HG02571 (cell line): ENCODE measurements at regions not wholly inside any gene's neighbourhood (a gene's known extent, or its start where the extent isn't known, plus 50 kb on each side); places are given as distances from the start of the nearest gene placed in this dataset.

Experiments
- ATAC-seq: cut with Tn5 transposase; IDR thresholded peaks from one replicate; pipeline ENCODE4 v1.9.1; 2021; ENCODE audit warnings: mild to moderate bottlenecking, moderate library complexity; ENCODE audit not compliant: unreplicated experiment

- ATAC-seq = no peak
These were observed 126.4 kb upstream of the GADD45A start for GRCh38 chr1:67558449-67559193.

- no peak for ATAC-seq
These were observed 125.7 kb upstream of the GADD45A start for GRCh38 chr1:67559222-67559700.

DNA sequence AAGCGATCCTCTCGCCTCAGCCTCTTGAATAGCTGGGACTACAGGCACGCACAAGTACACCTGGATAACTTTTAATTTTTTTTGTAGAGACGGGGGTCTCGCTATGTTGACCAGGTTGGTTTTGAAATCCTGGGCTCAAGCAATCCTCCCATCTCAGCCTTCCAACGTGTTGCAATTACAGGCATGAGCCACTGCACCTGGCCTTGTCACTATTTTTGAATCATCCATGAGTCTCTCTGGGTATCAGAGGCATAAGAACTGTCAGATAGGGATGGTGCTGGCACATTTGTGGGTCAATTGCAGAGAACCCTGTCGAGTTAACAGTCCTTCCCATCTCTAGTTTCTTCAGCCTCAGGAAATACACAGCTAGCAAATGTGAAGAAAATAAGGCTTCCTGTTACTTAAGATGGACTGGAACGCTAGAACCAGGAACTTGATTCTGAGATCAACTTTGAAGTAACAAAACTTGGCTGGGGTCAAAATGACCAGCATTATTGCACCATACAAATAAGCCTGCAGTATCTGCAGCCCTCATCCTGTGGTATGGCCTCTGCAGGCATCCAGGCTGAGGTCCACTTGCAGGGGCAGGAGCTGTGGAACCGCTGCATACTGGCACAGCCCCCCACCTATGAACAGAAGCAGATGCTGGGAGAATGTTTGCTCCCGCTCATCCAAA, 124.3 kb upstream of the GADD45A start:
- ATAC-seq = no peak

- ATAC-seq = peak; percentile 84
These were observed 123.3 kb upstream of the GADD45A start for GRCh38 chr1:67561704-67562113.

DNA sequence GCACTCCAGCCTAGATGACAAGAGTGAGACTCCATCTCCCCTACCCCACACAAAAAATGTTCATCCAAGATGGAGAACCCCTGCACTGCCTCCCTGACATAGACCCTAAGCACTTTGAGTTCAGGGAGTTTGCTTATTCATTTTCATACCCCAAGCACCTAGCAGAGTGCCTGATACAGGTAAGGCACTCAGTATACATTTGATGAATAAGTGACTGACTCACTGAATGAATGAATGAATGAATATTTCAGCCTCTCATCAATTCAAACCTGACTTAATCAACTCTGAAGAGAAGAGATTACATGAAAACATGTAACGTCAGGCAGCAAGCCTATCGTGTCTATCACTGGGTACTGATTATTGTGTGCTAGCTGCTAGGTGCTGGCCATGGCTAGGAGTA, 121.3 kb upstream of the GADD45A start:
- no peak for ATAC-seq

- ATAC-seq = no peak
These were observed 120.8 kb upstream of the GADD45A start for GRCh38 chr1:67564193-67564592.

DNA sequence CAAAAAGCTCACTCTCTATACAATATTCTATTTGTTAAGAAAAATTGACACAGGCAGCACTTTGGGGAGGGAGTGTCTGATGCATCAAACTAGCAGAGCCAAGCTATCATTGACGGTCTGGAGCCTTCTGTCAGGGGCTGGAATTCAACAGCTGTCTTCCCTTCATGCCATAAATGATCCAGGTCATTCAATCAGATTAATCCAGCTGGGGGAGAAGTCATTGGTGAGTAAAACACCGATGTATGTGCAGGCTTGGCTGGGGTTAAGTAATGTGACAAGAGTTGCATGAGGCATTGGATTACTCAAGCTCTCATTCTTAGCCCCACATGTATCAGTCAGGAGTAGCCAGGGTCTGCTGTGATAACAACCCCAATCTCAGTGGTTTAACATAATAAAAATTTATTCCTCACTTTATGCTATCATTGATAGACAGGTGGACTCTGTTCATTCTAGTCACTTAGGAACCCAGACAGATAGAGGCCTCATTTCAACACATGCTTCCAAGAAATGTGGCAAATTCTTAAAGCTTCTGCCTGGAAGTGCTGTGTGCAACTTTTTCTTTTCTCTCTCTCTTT, 118.1 kb upstream of the GADD45A start:
- ATAC-seq = no peak

DNA sequence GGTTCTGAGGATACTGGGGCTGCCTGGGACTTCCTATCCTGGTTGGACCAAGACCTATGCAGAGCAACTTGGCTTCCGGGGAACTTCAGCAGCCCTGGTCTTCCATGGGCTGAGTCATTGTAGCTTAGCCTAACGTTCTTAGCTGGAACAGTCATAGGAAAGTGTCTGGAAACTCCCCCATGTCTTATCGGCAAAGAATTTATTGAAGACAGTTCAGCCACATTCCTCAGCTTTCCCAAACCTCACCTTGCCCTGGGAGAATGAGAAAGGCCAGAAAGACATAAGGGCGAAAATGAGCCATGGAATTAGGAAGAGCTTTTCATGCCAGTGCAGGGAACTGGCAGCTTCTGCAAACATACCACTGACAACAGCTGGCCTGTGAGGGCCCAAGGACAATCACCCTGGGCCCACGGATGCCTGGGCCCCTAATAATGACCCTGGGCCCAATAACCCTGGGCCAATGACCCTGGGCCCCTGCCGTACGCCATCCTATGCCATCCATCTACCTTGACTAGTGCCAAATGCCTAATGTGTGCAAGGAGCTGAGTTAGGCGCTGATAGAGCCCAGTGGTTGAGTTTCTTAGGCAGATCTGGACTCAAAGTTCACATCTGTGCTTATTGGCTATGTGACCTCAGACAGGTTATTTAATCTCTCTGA, 114.4 kb upstream of the GADD45A start:
- ATAC-seq = no peak

DNA sequence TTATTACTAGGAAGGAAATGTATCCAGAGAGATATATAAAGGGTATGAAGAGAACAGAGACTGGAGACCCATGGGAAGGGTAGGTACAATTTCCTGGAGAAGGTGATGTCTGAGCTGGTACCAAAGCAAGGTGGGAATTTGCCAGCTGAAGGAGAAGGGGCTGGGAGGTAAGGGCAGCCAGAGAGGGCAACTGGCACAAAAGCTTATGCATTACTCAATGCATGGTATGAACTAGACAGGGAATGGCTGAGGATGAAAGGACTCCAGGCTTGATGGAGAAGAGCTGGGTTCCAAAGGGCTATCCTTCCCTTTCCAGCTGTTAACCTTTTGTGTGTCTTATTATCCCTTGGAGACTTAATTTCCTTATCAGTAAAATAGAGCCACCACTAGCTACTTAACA, 113.6 kb upstream of the GADD45A start:
- ATAC-seq = no peak

- ATAC-seq = no peak
These were observed 113.0 kb upstream of the GADD45A start for GRCh38 chr1:67571901-67572593.

DNA sequence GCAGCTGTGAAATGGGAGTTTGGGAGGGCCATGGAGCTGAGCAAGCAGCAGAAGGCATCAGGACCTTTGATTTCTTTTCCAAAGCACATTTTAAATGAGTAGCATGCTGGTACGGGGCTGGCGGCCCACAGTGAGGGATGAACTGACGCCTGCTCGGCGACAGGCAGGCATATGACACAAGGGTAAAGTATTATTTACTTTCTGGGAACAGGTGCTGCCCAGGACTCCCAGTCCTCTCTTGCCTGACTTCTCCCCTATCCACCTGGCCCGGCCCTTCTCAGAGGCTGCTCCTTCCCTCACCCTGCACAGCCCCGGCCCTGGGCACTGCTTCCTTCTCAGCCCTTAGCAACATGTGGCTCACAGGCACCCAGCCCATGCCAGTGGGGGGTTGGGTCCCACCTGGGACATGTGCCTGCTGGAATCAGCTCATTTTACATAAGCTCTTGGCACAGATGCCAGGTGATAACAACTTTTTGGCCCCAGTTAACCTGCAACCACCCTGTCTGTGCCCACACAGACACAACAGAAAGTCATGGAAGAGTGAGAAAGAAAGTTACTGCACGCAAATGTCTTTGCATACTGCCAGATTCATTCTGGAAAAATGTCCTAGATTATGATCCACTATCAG, 112.3 kb upstream of the GADD45A start:
- no peak for ATAC-seq

DNA sequence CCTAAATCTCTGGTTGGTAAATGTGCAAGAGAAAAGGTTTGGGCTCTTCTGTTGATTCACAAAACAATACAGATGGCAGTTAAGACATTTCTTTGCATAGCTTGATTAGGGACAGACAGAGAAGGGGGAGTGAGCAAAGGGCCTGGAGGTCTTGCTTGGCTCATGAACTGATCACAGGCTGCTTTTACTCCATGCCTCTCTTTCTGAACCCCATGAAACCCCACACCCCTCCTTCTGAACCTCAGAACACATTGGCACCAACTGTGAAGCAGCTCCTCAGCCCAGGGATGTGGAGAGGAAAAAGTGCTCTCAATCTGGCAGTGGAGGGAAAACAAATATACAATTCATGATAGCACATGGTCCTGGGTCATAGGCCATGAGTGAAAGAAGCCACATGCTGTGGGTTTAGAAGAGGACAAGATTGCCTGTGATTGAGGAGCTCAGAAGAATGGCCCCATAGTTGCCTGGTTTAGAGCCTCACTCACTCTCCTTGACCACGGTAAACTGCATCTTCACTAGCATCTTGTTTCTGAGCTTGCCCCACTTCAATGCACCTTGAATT, 111.6 kb upstream of the GADD45A start:
- no peak for ATAC-seq

GRCh38 chr1:67574221-67574620, 110.8 kb upstream of the GADD45A start:
- no peak for ATAC-seq

DNA sequence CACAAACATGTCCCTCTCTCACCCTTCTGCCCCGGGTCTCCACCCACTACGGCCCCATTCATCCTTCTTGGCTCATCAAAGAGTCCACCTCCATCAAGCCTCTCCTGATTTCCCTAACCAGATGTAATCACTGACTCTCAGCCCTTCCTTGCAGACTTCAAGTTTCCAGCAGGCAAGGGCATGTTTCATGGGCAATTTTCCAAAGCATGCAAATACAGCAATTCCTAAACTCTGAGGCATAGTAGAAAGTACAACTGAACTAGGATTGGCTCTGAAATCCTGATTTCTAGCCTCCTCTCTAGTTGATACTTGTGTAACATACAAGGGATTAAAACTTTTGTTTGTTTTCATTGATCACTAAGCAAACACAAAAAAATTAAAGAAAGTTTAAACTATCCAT, 109.1 kb upstream of the GADD45A start:
- no peak for ATAC-seq

GRCh38 chr1:67576474-67576873, 108.5 kb upstream of the GADD45A start:
- no peak for ATAC-seq

DNA sequence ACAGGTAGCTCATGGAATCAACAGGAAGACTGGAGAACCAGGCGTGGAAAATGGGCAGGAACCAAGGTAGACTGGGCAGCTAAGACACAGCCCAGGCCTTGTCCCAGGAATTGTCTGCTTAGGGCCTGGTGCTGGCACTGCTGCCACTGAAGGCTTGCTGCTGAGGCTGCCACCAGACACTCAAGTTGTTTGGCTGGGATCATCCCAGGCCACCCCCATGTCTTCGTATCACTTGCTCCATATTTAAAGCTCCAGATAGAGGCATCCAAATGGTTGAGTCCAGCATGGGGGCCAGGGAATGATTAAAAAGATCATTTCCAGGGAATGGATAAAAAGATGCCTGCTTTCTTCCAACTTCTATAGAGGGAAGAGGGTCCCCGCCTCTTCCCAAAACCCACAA, 107.4 kb upstream of the GADD45A start:
- ATAC-seq = no peak

- no peak for ATAC-seq
These were observed 106.5 kb upstream of the GADD45A start for GRCh38 chr1:67578397-67579020.

DNA sequence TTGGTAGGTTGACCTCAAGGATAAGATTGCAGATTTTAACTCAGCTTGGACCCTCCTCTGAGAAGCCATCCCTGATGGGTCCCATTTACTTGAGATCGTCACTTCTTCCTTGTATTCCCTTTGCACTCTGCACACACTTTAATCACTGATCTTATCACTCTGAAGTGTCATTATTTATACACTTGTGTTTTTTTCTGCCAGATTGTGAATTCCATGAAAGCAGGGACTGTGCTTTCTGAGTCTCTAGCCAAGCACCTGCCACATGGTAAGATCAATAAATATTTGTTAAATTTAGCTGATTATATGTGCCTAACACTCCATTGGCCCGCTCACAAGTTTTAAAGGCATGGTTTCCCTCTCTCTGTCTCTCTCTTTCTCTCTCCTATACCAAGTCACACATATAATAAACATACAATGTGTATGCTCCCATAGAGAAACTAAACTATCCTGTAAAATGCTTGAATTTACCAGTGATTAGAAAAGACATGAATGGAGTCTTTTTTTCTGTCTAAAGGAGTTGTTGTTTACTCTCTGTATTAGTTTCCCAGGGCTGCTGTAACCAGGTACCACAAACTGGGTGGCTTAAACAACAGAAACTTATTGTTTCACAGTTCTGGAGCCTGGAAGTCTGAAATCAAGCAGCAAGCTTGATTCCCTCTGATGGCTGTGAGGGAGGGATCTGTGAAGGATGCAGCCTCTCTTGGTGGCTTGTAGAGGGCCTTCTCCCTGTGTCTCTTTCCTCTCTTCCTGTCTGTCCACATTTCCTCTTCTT, 105.2 kb upstream of the GADD45A start:
- no peak for ATAC-seq
